Activated naive CD8-positive, alpha-beta T cell treated with anti-CD3 and anti-CD28 coated beads, Interleukin-2, amount 10 ng/mL, durations not matched to agents 7 days and 5 days (primary cell): ENCODE measurements at regions not wholly inside any gene's neighbourhood (a gene's known extent, or its start where the extent isn't known, plus 50 kb on each side); places are given as distances from the start of the nearest gene placed in this dataset.

Experiments used
- ATAC-seq: fragments of 150-1000 bp; cut with Tn5 transposase; one replicate; pipeline ENCODE4 v1.10.0; 2021; ENCODE audit warnings: low read depth, moderate library complexity
- POLR2A ChIA-PET: fragments of 350-600 bp; sonication (Branson Sonifier 250); formaldehyde crosslinking; loops from one replicate; lab custom pipeline; 2021; ENCODE audit warnings: antibody characterized with exemption; lab: Charles Lee
- DNase-seq: peaks from one replicate; pipeline ENCODE4 v3.0.0; 2021
- H3K27ac Mint-ChIP-seq: one replicate; pipeline ENCODE4 v1.8.0; 2022; ENCODE audit warnings: mild to moderate bottlenecking, mixed read lengths
- H3K27me3 Mint-ChIP-seq: one replicate; pipeline ENCODE4 v1.8.0; 2022; ENCODE audit warnings: mild to moderate bottlenecking, moderate library complexity, mixed read lengths
- H3K36me3 Mint-ChIP-seq: one replicate; pipeline ENCODE4 v1.8.0; 2021; ENCODE audit warnings: mild to moderate bottlenecking, mixed read lengths
- H3K4me1 Mint-ChIP-seq: one replicate; pipeline ENCODE4 v1.8.0; 2021; ENCODE audit warnings: mixed read lengths
- H3K4me3 Mint-ChIP-seq: one replicate; pipeline ENCODE4 v1.8.0; 2022; ENCODE audit warnings: mild to moderate bottlenecking, moderate library complexity, mixed read lengths
- H3K9me3 Mint-ChIP-seq: one replicate; pipeline ENCODE4 v1.8.0; 2021; ENCODE audit warnings: mixed read lengths

DNA sequence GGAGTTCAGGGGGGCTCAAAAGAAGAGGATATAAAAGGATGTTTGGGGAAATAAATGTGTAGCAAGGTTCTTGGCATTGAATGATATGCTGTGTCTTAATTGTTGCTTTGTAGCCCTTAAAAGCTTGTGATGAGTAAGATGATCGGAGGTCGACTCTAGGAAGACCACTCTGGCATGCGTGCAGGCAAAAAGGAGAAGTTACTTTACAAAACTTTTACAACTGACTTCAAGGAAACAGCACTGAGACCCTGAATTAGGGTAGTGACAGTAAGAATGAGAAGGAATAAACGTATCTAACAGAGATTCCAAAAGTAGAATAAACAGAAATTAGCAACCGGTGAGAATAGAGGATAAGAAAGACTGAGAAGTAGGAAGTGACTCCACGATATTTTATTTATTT is 228.7 kb upstream of the TANK start:
- H3K4me1 Mint-ChIP-seq, result peaks cover 2% of the 10 kb centered on the region
- ATAC-seq (no peak), DNase-seq (no peak)
- H3K4me3 Mint-ChIP-seq, result no peak overlapping the region
- H3K27me3 Mint-ChIP-seq, result peaks cover 3% of the 10 kb centered on the region
- H3K9me3 Mint-ChIP-seq, result peaks cover 8% of the 10 kb centered on the region
- H3K27ac Mint-ChIP-seq, result no peak overlapping the region
- no peaks in the 10 kb centered on the region for H3K36me3 Mint-ChIP-seq
- POLR2A ChIA-PET, result no interaction called here

DNA sequence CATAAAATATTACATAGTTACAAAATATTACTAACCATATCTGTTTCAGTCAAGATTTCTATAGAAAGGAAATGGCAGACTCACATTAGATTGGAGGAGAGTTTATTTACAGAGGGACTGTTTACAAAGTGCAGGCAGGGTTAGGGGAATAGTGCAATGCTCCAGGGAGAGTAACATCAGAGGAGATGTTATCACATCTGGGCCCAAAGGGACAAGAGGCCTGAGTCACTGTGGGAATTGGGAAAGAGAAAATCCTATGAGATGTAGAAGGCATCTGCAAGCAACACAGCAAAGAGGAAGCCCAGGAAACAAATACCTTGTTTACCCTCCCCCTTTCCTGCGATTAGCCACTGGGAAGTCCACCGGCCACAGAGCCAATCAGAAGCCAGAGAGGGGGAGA is 227.3 kb upstream of the TANK start:
- no peak overlapping the region for H3K4me3 Mint-ChIP-seq
- no peak for ATAC-seq
- POLR2A ChIA-PET, result no interaction called here

DNA sequence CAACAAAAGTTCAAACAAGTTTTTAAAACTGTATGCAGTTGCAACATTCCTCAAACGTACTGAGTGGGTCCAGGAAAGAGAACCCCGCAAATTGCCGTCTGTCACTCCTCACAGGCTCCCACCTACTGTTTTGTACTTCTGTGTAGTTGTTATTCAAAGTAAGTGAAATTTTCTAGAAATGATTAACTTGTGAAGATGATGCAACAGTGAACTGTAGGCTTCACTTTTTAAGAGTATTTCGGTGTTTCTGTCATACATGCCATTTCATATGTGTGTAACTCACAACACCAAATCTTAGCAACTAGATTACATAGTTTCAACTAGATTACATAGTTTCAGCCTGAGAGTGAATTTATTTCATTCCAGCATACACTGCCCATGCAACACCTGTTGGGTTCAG is 226.0 kb upstream of the TANK start:
- H3K36me3 Mint-ChIP-seq, result no peaks in the 10 kb centered on the region
- no peak overlapping the region for H3K4me3 Mint-ChIP-seq
- ATAC-seq (no peak), DNase-seq (no peak)
- H3K4me1 Mint-ChIP-seq, result no peaks in the 10 kb centered on the region
- POLR2A ChIA-PET, result no interaction called here
- H3K27ac Mint-ChIP-seq, result no peak overlapping the region
- peaks cover 5% of the 10 kb centered on the region for H3K9me3 Mint-ChIP-seq
- peaks cover 3% of the 10 kb centered on the region for H3K27me3 Mint-ChIP-seq

More for the DNA sequence above, 227.3 kb upstream of the TANK start:
- peaks cover 3% of the 10 kb centered on the region for H3K27me3 Mint-ChIP-seq
- H3K4me1 Mint-ChIP-seq, result peaks cover 2% of the 10 kb centered on the region
- H3K36me3 Mint-ChIP-seq, result no peaks in the 10 kb centered on the region
- H3K9me3 Mint-ChIP-seq, result peaks cover 8% of the 10 kb centered on the region
- no peak overlapping the region for H3K27ac Mint-ChIP-seq
- DNase-seq, result no peak

DNA sequence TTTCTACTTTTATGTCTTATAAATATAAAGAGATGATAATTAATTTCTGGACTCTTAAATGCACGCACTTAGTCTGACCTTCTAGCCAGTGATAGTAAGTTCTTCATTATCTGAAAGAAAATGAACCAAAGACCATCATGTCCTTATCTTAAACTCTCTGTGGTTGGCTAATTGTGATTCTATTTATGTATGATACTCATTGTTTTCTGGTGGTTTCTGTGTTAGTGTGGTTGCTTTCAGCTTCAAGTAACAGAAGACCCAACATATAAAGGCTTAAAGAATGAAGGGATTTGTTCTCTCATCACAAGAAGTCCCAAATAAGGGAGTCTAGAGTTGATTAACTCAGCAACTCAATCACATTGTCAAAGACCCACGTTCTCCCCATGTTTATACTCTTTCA is 225.2 kb upstream of the TANK start:
- no peaks in the 10 kb centered on the region for H3K36me3 Mint-ChIP-seq
- no peak for ATAC-seq
- peaks cover 3% of the 10 kb centered on the region for H3K27me3 Mint-ChIP-seq
- H3K27ac Mint-ChIP-seq, result no peak overlapping the region
- peaks cover 5% of the 10 kb centered on the region for H3K9me3 Mint-ChIP-seq
- no peak overlapping the region for H3K4me3 Mint-ChIP-seq
- POLR2A ChIA-PET, result no interaction called here
- H3K4me1 Mint-ChIP-seq, result no peaks in the 10 kb centered on the region
- DNase-seq, result no peak

DNA sequence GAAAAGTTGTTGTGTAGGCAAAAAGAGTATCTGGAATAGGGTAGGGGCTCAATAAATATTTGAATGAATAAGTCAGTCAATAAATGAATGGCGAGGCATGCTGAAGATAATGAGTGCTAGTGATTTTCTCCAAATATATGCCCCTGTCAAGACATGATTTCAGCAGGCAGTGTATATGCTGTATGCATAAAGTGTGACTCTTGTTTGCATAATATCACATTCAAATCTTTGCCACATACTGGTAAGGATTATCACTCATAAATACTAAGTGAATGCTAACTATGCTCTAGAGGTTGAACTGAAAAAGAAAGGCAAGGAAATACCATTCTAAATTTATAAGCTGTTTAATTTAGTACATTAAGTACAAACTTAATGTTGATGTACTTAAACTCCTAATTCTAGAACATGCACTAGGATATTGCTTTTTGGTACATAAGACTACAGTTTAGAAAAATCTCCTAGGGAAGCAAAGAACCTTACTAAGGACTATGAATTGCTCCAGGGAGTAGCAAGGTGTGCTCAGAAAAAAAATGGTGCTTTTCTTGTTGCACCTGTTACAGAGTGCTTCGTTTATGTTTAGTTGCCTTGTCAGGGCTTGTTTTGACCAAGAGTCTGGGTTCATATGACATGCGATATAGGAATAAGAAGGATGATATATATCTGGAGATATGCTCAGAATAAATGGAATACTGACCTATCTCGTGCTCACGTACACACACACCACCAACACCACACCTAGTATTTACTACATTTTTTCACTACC is 224.0 kb upstream of the TANK start:
- Mint-ChIP-seq H3K9me3 (peaks cover 2% of the 10 kb centered on the region), H3K4me3 (no peak overlapping the region), H3K27me3 (peaks cover 1% of the 10 kb centered on the region), H3K36me3 (no peaks in the 10 kb centered on the region), H3K4me1 (peaks cover 2% of the 10 kb centered on the region), H3K27ac (no peak overlapping the region)
- no peak for DNase-seq
- ATAC-seq, result no peak
- POLR2A ChIA-PET, result interaction anchor here (0.9 kb wide), 1 partner anchor 9 kb away, joined by 3 read pairs; no protein-coding TSS in a partner anchor

DNA sequence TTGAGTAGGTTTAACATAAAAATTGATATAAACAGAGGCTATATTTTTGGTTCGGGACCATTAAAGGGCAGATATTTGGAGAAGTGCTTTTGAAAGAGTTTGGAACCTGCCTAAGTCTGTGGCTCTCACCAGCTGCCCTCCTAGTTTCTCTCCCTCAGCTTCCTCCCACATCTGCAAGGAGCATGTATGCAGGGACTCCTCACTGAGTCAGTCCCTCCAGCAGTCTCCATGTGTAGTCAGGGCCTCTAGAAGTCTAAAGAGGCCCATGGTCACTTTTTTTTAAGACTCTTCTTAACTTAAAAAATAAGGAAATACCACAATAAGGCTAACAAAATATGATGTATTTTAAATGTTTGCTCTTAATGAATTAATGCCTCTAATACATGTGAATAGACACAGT is 220.0 kb upstream of the TANK start:
- Mint-ChIP-seq H3K27me3 (peaks cover 4% of the 10 kb centered on the region), H3K4me3 (no peak overlapping the region), H3K4me1 (peaks cover 2% of the 10 kb centered on the region), H3K36me3 (no peaks in the 10 kb centered on the region), H3K9me3 (no peaks in the 10 kb centered on the region), H3K27ac (no peak overlapping the region)
- no peak for ATAC-seq
- DNase-seq, result no peak
- POLR2A ChIA-PET, result no interaction called here

DNA sequence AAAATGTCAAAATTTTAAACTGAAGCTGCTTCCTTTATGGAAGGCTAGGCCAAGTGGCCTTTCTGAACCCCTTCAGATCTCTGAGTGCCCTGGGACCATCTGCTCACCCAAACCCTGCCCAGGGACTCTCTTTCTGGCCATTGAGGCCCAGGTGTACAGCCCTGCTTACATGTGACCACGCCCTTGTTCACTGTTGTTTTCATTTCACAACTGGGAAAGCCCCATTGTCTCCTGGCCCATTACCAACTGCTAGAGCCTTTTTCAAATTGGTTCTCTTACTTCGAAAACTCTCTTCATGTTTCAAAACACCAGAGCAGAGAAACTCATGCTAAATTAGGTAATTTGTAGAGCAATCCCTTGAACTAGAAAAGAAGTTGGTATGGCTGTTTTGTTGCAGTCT is 219.5 kb upstream of the TANK start:
- H3K4me3 Mint-ChIP-seq, result no peak overlapping the region
- DNase-seq (no peak), ATAC-seq (no peak)
- no peaks in the 10 kb centered on the region for H3K36me3 Mint-ChIP-seq
- peaks cover 4% of the 10 kb centered on the region for H3K27me3 Mint-ChIP-seq
- POLR2A ChIA-PET, result no interaction called here
- H3K4me1 Mint-ChIP-seq, result peaks cover 2% of the 10 kb centered on the region
- no peaks in the 10 kb centered on the region for H3K9me3 Mint-ChIP-seq
- H3K27ac Mint-ChIP-seq, result no peak overlapping the region

DNA sequence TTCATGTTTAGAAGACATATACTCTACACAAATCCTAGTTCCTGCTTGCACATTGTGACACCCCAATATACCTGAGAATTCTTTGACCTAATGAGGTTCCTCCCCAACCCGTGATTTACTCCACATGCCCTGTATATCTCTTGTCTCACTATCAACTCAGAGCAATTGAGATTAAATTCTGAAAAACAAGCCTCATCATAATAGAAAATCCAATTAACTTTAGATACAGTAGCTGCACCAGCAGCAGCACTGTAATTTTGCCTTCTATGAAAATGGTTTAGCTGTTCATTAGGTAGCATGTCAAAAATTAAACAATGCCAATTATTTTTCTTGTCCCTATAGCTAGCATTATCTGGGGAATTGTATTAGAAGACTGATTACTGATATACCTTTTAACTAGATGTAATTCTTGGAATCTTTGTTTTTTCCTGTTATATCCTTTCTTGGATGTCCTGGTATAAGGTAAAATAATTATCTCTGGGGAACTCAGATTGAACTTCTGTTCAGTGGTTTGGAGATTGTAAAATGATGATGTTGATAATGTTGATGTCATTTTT is 218.9 kb upstream of the TANK start:
- Mint-ChIP-seq H3K4me1 (peaks cover 2% of the 10 kb centered on the region), H3K4me3 (no peak overlapping the region), H3K9me3 (no peaks in the 10 kb centered on the region), H3K36me3 (no peaks in the 10 kb centered on the region), H3K27ac (no peak overlapping the region), H3K27me3 (peaks cover 4% of the 10 kb centered on the region)
- ATAC-seq (no peak), DNase-seq (no peak)
- POLR2A ChIA-PET, result no interaction called here

DNA sequence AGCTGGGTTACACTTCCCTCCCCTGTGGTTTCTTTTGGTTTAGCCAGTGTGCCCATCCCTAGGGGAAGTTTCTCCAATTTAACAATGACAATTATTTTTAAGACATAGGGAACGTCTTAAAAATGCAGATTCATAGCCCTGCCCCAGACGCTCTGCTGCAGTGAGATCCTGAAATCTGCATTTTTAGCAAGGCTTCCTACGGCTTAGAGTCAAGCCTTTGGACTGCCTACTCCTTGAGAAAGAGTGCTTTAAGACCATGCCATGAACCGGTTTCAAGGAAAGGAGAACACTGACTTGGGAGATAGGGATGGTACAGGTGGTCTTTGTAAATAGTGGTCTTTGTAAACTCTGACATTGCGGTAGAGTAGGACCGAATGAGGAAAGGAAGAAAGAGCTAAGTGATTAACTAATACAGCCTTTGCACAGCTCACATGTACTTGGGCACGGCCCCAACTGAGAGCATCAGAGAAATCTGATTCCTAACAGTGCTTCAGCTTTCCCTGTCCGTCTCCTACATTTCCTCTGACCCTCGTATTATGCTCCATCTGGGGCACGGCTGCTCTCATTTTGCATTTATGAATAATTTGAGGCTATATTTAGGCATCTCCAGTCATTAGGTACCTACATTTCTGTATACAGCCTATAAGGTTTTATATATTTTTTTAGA is 217.6 kb upstream of the TANK start:
- ATAC-seq (no peak), DNase-seq (no peak)
- Mint-ChIP-seq H3K27ac (no peak overlapping the region), H3K4me1 (peaks cover 2% of the 10 kb centered on the region), H3K36me3 (no peaks in the 10 kb centered on the region), H3K27me3 (peaks cover 4% of the 10 kb centered on the region), H3K4me3 (no peak overlapping the region), H3K9me3 (no peaks in the 10 kb centered on the region)
- POLR2A ChIA-PET, result no interaction called here

DNA sequence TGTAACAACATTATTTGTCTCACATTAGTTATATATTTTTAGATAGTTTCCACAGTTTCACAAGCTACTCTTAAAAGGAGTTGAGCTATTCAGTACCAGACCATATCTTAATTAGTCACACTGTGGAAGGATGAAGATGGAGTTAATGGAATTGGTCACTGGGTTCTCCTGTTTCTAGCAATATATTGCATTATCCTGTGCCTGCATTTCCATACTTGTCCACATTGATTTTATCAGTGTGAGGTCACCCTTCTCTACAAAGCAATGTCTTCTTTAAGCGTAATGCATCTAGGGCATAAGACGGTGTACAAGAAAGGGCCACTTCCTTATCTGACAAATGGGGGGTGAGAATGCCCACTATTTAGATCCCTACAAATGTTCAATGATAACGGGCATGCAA is 216.8 kb upstream of the TANK start:
- ATAC-seq (no peak), DNase-seq (no peak)
- no peaks in the 10 kb centered on the region for H3K9me3 Mint-ChIP-seq
- POLR2A ChIA-PET, result no interaction called here
- H3K27me3 Mint-ChIP-seq, result peaks cover 4% of the 10 kb centered on the region
- no peak overlapping the region for H3K4me3 Mint-ChIP-seq
- peaks cover 2% of the 10 kb centered on the region for H3K4me1 Mint-ChIP-seq
- no peaks in the 10 kb centered on the region for H3K36me3 Mint-ChIP-seq
- no peak overlapping the region for H3K27ac Mint-ChIP-seq

DNA sequence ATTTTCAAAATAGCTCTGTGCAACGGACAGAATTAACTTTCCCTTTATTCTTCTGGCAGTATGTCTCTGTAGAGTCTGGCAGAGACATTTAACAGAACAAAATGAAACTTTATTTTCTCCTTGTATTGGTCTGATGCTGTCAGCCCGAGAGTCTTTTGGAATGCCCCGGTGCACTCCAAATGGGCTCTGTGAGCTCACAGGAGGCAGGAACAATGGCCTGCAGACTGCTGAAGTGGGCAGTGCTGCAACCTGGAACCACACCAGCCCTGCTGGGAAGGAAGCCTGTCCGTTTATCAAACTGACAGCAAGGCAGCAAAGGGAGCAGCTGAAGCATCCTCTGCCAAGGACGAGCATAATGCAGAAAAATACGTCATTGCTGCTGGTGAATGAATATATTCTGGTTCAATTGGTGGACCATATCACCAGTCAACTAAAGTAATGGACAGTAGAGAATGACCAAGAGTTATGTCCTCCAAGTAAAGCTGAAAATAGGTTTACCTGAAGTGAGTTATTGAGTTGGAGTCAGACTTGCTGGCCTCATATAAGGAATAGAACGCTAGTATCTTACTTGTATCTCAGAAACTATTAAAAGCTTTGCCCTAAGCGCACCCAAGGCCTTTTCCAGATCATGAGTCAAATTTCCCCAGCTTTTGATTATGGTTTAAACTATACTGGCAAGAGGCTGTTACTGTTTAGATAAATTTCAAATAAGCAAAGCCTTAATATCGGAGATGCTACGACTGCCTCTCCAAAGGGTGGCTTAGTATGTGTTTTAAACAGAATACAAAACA is 207.6 kb upstream of the TANK start:
- DNase-seq, result no peak
- H3K27ac Mint-ChIP-seq, result no peak overlapping the region
- H3K36me3 Mint-ChIP-seq, result no peaks in the 10 kb centered on the region
- POLR2A ChIA-PET, result no interaction called here
- H3K4me3 Mint-ChIP-seq, result no peak overlapping the region
- no peaks in the 10 kb centered on the region for H3K27me3 Mint-ChIP-seq
- H3K9me3 Mint-ChIP-seq, result no peaks in the 10 kb centered on the region
- no peaks in the 10 kb centered on the region for H3K4me1 Mint-ChIP-seq
- no peak for ATAC-seq

DNA sequence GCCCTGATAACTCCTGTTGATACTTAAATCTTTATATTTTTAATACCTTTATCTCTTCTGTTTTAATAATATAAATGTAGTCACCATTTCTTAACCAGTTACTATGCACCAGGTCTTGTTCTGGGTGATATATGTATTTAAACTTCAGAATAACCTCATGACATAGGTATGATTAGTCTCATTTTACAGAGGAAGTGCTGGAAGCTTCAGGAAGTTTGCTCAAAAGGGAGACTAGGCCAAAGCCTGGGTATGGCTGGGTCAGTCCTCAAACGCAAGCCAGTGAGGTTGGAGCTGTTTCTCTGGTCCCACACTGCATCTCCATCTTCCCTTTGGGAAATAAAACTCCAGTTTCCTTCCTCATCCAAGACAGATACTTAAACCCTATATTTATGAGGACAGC is 204.7 kb upstream of the TANK start:
- POLR2A ChIA-PET, result no interaction called here
- Mint-ChIP-seq H3K27me3 (no peaks in the 10 kb centered on the region), H3K36me3 (no peaks in the 10 kb centered on the region), H3K9me3 (no peaks in the 10 kb centered on the region), H3K4me3 (no peak overlapping the region), H3K27ac (no peak overlapping the region), H3K4me1 (no peaks in the 10 kb centered on the region)
- ATAC-seq (no peak), DNase-seq (no peak)

DNA sequence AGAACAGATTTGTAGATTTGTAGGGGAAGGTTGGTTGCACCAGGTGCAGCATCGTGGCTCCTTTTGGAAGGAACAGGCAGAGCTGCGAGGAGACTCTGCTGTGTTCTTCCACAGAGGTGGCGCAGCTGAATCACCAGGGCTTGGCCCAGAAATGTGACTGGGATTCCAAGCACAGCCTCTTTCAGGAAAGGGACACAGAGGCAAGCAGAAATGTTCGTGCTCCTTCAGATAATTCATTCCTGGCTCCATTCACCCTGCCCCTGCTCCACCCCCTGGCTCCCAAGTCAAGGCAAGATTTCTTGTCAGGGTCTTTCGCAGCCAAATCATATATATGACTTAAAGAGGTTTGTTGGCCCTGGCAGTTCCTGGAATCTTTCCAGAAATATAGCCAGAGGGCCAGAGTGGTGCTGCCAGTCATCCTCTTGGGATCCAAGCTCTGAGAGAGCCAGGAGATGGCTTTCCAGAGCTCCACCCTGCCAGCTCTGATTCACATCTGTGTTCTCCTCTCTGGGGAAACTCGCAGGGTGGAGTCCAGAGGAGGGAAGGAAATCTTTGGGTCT is 203.9 kb upstream of the TANK start:
- no peak overlapping the region for H3K4me3 Mint-ChIP-seq
- no peaks in the 10 kb centered on the region for H3K9me3 Mint-ChIP-seq
- POLR2A ChIA-PET, result no interaction called here
- no peak overlapping the region for H3K27ac Mint-ChIP-seq
- H3K4me1 Mint-ChIP-seq, result no peaks in the 10 kb centered on the region
- H3K27me3 Mint-ChIP-seq, result no peaks in the 10 kb centered on the region
- no peaks in the 10 kb centered on the region for H3K36me3 Mint-ChIP-seq
- no peak for ATAC-seq
- no peak for DNase-seq
